SK-N-SH (cell line): ENCODE measurements at regions not wholly inside any gene's neighbourhood (a gene's known extent, or its start where the extent isn't known, plus 50 kb on each side); places are given as distances from the start of the nearest gene placed in this dataset.

ENCODE experiments used
- CTCF ChIP-seq: fragments of 200-600 bp; sonication (generic); IDR thresholded peaks from 2 replicates; pipeline ENCODE4 v1.6.1; 2017; ENCODE audit warnings: antibody characterized with exemption, mild to moderate bottlenecking, moderate library complexity
- EP300 ChIP-seq, 2 experiments: IDR thresholded peaks; 2 replicates each; pipeline versions ENCODE4 v1.4.0 to v1.6.1; 2012; ENCODE audit warnings: borderline replicate concordance in 1 of 2, low read depth in 1 of 2, low read length in 1 of 2
- TAF1 ChIP-seq: IDR thresholded peaks from 2 replicates; pipeline ENCODE4 v1.6.1; 2012; ENCODE audit warnings: low read depth, mild to moderate bottlenecking, low read length, moderate library complexity, borderline replicate concordance
- TEAD4 ChIP-seq: IDR thresholded peaks from 2 replicates; pipeline ENCODE4 v1.4.0; 2012; ENCODE audit warnings: mild to moderate bottlenecking, borderline replicate concordance; ENCODE audit not compliant: insufficient read depth
- YY1 ChIP-seq: IDR thresholded peaks from 2 replicates; pipeline ENCODE4 v1.4.0; 2012; ENCODE audit warnings: low read depth, mild to moderate bottlenecking

GRCh38 chr10:2256241-2256640, 518.9 kb upstream of the ADARB2 start:
- no peak for TF ChIP-seq YY1
- TF ChIP-seq TEAD4: no peak
- no peak for TF ChIP-seq TAF1
- TF ChIP-seq CTCF: no peak
- TF ChIP-seq EP300 (IDR thresholded peaks at IDR 0.05; ENCODE audit: borderline replicate concordance in 1 of 2, low read depth in 1 of 2, low read length in 1 of 2): no peak
